HepG2 (cell line): ENCODE measurements at regions not wholly inside any gene's neighbourhood (a gene's known extent, or its start where the extent isn't known, plus 50 kb on each side); places are given as distances from the start of the nearest gene placed in this dataset.
A peak's percentile ranks its signal among the peaks of the same experiment; 100 is the strongest.

Experiments used
- GATA4 ChIP-seq: sonication (generic); IDR thresholded peaks from 2 replicates; pipeline ENCODE4 v1.6.1; 2016; ENCODE audit warnings: antibody characterized with exemption, low read depth, borderline replicate concordance
- GATAD2A ChIP-seq: IDR thresholded peaks from 2 replicates; pipeline ENCODE4 v1.6.1; 2016
- IRX3 ChIP-seq: sonication (generic); formaldehyde crosslinking; IDR thresholded peaks from 2 replicates; pipeline ENCODE4 v1.8.1; 2023; ENCODE audit warnings: mild to moderate bottlenecking, low read depth, missing genetic modification reagents, borderline replicate concordance
- MBNL3 ChIP-seq: fragments of 250-450 bp; sonication (Bioruptor Pico); conservative IDR thresholded peaks from 2 replicates; pipeline ENCODE4 v1.8.0; 2022; ENCODE audit warnings: mild to moderate bottlenecking, inconsistent platforms
- NR2F1 ChIP-seq, 2 experiments: fragments of 450-650 bp in 1 of 2; formaldehyde crosslinking in 1 of 2; IDR thresholded peaks; 2 replicates each; pipeline versions ENCODE4 v1.5.0 to v1.6.1; 2016 to 2020; ENCODE audit warnings: mild to moderate bottlenecking in 1 of 2, missing compliant biosample characterization in 1 of 2, missing genetic modification reagents in 1 of 2, moderate library complexity in 1 of 2
- NR2F6 ChIP-seq, 2 experiments: IDR thresholded peaks; 2 replicates each; pipeline ENCODE4 v1.6.1; 2016; ENCODE audit warnings: antibody characterized with exemption in 1 of 2, mild to moderate bottlenecking in 1 of 2
- ZNF616 ChIP-seq: sonication (generic); formaldehyde crosslinking; IDR thresholded peaks from 2 replicates; pipeline ENCODE4 v1.5.0; 2020; ENCODE audit warnings: low read depth, mild to moderate bottlenecking, missing genetic modification reagents
- ZNF709 ChIP-seq: sonication (generic); formaldehyde crosslinking; IDR thresholded peaks from 2 replicates; pipeline ENCODE4 v1.5.0; 2020; ENCODE audit warnings: mild to moderate bottlenecking, missing genetic modification reagents
- TF ChIP-seq, protein P1 (sequence below): IDR thresholded peaks from 2 replicates; pipeline ENCODE4 v1.6.1; 2016; ENCODE audit warnings: missing biosample characterization, missing genetic modification reagents, low read depth
- TF ChIP-seq, protein P2 (sequence below): sonication (generic); formaldehyde crosslinking; conservative IDR thresholded peaks from 2 replicates; pipeline ENCODE4 v1.5.0; 2020; ENCODE audit warnings: missing genetic modification reagents
- TF ChIP-seq, protein P3 (sequence below): sonication (generic); formaldehyde crosslinking; IDR thresholded peaks from 2 replicates; pipeline ENCODE4 v1.5.1; 2020; ENCODE audit warnings: mild to moderate bottlenecking, missing genetic modification reagents, borderline replicate concordance
- TF ChIP-seq, protein P4 (sequence below): sonication (generic); formaldehyde crosslinking; IDR thresholded peaks from 2 replicates; pipeline ENCODE4 v1.8.0; 2022; ENCODE audit warnings: mild to moderate bottlenecking, missing genetic modification reagents, borderline replicate concordance
- TF ChIP-seq, protein P5 (sequence below): sonication (generic); formaldehyde crosslinking; IDR thresholded peaks from 2 replicates; pipeline ENCODE4 v1.4.0; 2020; ENCODE audit warnings: missing genetic modification reagents
- TF ChIP-seq, protein P6 (sequence below): sonication (generic); formaldehyde crosslinking; IDR thresholded peaks from 2 replicates; pipeline ENCODE4 v1.4.0; 2020; ENCODE audit warnings: low read depth, mild to moderate bottlenecking, missing genetic modification reagents

DNA sequence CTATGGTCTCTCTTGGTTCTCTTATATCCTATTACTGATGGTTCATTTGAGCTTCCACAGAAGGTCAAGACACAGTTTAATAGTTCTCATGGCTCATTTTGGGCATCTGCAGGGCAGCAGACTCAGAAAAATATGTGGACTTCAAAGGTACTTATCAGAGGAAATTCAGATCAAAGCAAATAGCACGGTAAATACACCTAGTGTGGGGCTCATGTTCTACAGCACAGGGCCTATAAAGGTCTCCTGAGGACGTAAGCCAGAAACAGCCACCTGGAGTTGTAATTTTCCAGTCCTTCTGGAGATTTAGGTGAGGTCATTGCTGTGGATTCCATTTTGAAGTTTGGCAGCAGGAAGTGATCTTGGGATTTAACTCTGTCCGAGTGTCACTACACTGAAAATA lies 134.5 kb upstream of the SGO1 start (continued):
- TF ChIP-seq, protein P1, sequence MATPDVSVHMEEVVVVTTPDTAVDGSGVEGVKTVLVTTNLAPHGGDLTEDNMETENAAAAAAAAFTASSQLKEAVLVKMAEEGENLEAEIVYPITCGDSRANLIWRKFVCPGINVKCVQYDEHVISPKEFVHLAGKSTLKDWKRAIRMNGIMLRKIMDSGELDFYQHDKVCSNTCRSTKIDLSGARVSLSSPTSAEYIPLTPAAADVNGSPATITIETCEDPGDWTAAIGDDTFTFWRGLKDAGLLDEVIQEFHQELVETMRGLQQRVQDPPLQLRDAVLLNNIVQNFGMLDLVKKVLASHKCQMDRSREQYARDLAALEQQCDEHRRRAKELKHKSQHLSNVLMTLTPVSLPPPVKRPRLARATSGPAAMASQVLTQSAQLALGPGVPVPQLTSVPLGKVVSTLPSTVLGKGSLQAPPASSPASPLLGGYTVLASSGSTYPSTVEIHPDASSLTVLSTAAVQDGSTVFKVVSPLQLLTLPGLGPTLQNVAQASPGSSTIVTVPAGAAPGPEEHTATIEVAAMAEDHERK = no peak
- TF ChIP-seq, protein P2, sequence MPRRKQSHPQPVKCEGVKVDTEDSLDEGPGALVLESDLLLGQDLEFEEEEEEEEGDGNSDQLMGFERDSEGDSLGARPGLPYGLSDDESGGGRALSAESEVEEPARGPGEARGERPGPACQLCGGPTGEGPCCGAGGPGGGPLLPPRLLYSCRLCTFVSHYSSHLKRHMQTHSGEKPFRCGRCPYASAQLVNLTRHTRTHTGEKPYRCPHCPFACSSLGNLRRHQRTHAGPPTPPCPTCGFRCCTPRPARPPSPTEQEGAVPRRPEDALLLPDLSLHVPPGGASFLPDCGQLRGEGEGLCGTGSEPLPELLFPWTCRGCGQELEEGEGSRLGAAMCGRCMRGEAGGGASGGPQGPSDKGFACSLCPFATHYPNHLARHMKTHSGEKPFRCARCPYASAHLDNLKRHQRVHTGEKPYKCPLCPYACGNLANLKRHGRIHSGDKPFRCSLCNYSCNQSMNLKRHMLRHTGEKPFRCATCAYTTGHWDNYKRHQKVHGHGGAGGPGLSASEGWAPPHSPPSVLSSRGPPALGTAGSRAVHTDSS (CRISPR knock-in tag) = no peak
- TF ChIP-seq NR2F6 (IDR thresholded peaks at IDR 0.05) (peak; percentile 46), NR2F6 (CRISPR knock-in tag; IDR thresholded peaks at IDR 0.05) (peak; percentile 81), GATA4 (peak; percentile 86; the same call in 1 of the 2 replicates), GATAD2A (CRISPR knock-in tag) (peak; percentile 85), NR2F1 (CRISPR knock-in tag; IDR thresholded peaks at IDR 0.05) (0 out of 4 replicates have a peak, but pooled peaks of 1 of the 2 experiments have one; percentile 37), ZNF709 (CRISPR knock-in tag) (no peak), IRX3 (CRISPR knock-in tag) (no peak), MBNL3 (CRISPR knock-in tag) (no peak), ZNF616 (CRISPR knock-in tag) (no peak)
- TF ChIP-seq, protein P3, sequence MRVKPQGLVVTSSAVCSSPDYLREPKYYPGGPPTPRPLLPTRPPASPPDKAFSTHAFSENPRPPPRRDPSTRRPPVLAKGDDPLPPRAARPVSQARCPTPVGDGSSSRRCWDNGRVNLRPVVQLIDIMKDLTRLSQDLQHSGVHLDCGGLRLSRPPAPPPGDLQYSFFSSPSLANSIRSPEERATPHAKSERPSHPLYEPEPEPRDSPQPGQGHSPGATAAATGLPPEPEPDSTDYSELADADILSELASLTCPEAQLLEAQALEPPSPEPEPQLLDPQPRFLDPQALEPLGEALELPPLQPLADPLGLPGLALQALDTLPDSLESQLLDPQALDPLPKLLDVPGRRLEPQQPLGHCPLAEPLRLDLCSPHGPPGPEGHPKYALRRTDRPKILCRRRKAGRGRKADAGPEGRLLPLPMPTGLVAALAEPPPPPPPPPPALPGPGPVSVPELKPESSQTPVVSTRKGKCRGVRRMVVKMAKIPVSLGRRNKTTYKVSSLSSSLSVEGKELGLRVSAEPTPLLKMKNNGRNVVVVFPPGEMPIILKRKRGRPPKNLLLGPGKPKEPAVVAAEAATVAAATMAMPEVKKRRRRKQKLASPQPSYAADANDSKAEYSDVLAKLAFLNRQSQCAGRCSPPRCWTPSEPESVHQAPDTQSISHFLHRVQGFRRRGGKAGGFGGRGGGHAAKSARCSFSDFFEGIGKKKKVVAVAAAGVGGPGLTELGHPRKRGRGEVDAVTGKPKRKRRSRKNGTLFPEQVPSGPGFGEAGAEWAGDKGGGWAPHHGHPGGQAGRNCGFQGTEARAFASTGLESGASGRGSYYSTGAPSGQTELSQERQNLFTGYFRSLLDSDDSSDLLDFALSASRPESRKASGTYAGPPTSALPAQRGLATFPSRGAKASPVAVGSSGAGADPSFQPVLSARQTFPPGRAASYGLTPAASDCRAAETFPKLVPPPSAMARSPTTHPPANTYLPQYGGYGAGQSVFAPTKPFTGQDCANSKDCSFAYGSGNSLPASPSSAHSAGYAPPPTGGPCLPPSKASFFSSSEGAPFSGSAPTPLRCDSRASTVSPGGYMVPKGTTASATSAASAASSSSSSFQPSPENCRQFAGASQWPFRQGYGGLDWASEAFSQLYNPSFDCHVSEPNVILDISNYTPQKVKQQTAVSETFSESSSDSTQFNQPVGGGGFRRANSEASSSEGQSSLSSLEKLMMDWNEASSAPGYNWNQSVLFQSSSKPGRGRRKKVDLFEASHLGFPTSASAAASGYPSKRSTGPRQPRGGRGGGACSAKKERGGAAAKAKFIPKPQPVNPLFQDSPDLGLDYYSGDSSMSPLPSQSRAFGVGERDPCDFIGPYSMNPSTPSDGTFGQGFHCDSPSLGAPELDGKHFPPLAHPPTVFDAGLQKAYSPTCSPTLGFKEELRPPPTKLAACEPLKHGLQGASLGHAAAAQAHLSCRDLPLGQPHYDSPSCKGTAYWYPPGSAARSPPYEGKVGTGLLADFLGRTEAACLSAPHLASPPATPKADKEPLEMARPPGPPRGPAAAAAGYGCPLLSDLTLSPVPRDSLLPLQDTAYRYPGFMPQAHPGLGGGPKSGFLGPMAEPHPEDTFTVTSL (CRISPR knock-in tag) = peak; percentile 87; the same call in 1 of the 2 replicates
- TF ChIP-seq, protein P4, sequence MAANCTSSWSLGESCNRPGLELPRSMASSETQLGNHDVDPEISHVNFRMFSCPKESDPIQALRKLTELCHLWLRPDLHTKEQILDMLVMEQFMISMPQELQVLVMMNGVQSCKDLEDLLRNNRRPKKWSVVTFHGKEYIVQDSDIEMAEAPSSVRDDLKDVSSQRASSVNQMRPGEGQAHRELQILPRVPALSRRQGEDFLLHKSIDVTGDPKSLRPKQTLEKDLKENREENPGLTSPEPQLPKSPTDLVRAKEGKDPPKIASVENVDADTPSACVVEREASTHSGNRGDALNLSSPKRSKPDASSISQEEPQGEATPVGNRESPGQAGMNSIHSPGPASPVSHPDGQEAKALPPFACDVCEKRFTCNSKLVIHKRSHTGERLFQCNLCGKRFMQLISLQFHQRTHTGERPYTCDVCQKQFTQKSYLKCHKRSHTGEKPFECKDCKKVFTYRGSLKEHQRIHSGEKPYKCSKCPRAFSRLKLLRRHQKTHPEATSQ (CRISPR knock-in tag) = no peak; the same call in 1 of the 2 replicates
- TF ChIP-seq, protein P5, sequence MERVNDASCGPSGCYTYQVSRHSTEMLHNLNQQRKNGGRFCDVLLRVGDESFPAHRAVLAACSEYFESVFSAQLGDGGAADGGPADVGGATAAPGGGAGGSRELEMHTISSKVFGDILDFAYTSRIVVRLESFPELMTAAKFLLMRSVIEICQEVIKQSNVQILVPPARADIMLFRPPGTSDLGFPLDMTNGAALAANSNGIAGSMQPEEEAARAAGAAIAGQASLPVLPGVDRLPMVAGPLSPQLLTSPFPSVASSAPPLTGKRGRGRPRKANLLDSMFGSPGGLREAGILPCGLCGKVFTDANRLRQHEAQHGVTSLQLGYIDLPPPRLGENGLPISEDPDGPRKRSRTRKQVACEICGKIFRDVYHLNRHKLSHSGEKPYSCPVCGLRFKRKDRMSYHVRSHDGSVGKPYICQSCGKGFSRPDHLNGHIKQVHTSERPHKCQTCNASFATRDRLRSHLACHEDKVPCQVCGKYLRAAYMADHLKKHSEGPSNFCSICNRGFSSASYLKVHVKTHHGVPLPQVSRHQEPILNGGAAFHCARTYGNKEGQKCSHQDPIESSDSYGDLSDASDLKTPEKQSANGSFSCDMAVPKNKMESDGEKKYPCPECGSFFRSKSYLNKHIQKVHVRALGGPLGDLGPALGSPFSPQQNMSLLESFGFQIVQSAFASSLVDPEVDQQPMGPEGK = peak; percentile 64
- TF ChIP-seq, protein P6, sequence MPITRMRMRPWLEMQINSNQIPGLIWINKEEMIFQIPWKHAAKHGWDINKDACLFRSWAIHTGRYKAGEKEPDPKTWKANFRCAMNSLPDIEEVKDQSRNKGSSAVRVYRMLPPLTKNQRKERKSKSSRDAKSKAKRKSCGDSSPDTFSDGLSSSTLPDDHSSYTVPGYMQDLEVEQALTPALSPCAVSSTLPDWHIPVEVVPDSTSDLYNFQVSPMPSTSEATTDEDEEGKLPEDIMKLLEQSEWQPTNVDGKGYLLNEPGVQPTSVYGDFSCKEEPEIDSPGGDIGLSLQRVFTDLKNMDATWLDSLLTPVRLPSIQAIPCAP (CRISPR knock-in tag) = no peak
